ENCODE measurements at regions not wholly inside any gene's neighbourhood (a gene's known extent, or its start where the extent isn't known, plus 50 kb on each side); places are given as distances from the start of the nearest gene placed in this dataset.

DNA sequence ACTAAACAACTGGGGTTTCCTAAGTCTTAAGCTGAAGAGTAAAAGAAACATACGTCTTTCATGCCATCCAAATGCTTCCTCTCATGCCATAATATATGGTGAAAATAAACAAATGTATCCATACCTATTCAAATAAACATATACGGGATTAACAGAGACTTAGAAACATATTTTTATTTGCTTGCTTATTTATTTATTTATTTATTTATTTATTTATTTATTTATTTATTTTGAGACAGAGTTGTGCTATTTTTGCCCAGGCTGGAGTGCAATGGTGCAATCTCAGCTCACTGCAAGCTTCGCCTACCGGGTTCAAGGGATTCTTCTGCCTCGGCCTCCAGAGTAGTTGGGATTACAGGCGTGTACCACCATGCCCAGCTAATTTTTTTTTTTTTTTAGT lies 291.6 kb upstream of the CNTN5 start:
- TF ChIP-seq, protein P1, sequence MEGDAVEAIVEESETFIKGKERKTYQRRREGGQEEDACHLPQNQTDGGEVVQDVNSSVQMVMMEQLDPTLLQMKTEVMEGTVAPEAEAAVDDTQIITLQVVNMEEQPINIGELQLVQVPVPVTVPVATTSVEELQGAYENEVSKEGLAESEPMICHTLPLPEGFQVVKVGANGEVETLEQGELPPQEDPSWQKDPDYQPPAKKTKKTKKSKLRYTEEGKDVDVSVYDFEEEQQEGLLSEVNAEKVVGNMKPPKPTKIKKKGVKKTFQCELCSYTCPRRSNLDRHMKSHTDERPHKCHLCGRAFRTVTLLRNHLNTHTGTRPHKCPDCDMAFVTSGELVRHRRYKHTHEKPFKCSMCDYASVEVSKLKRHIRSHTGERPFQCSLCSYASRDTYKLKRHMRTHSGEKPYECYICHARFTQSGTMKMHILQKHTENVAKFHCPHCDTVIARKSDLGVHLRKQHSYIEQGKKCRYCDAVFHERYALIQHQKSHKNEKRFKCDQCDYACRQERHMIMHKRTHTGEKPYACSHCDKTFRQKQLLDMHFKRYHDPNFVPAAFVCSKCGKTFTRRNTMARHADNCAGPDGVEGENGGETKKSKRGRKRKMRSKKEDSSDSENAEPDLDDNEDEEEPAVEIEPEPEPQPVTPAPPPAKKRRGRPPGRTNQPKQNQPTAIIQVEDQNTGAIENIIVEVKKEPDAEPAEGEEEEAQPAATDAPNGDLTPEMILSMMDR (IDR thresholded peaks at IDR 0.05; ENCODE audit: low read depth, low read length, poor library complexity, severe bottlenecking): no peak
- no peak for TF ChIP-seq EZH2phosphoT487 (IDR thresholded peaks at IDR 0.05; ENCODE audit: borderline replicate concordance, low read length)
